ENCODE measurements at regions not wholly inside any gene's neighbourhood (a gene's known extent, or its start where the extent isn't known, plus 50 kb on each side); places are given as distances from the start of the nearest gene placed in this dataset.

DNA sequence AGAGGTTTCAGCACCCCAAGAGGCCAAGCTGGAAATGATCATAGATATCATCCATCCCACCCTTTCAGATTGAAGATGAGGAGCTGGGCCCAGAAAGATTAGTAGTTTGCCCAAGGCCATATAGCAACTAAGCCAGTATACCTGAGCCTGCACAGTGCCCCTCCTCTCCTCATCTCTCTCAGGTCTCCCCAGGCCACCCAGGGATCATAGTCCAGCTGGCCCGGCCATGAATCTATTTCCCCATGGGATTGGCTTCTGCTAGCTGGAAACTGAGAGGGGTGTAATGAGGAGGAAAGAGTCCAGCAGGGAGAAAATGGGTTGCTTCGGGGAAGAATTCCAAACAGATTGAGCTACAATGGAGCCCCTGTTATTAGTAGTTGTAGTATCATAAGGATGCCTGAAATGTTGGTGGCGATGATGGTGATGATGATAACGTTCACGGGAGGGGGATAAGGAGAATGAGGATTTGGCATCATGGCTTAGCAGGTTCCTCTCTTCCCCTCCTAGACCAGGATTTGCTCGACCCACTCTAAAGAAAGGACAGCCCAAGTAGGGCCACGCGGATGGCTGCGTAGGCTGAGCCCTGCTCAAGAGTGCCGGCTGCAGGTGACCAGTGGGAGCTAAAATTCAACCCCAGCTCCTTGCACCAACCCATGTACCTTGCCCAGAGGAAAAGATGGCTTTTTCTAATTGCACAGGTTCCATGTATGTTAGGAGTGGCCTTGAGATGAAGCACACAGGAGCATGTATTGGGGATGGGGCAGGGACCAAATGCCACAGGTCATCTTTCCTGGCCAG is 117.8 kb upstream of the PJA1 start:
- Histone ChIP-seq H3K9ac (ENCODE audit: low read length) (no peak overlapping the region), H3K27me3 (ENCODE audit: control insufficient read depth, insufficient read depth, low read length) (no peaks in the 10 kb centered on the region), H3K4me3 (ENCODE audit: low read length) (no peak overlapping the region), H3K36me3 (ENCODE audit: control insufficient read depth, insufficient read depth, low read length) (no peaks in the 10 kb centered on the region), H3K4me1 (ENCODE audit: control insufficient read depth, insufficient read depth, low read length) (peaks cover 46% of the 10 kb centered on the region), H3K9me3 (ENCODE audit: control insufficient read depth, low read length) (no peaks in the 10 kb centered on the region)

GRCh38 chrX:69280933-69281332 is 115.7 kb upstream of the PJA1 start:
- H3K4me3 ChIP-seq (ENCODE audit: low read length), result no peak overlapping the region
- no peak overlapping the region for H3K9ac ChIP-seq (ENCODE audit: low read length)
- peaks cover 53% of the 10 kb centered on the region for H3K4me1 ChIP-seq (ENCODE audit: control insufficient read depth, insufficient read depth, low read length)
- no peaks in the 10 kb centered on the region for H3K27me3 ChIP-seq (ENCODE audit: control insufficient read depth, insufficient read depth, low read length)
- H3K9me3 ChIP-seq (ENCODE audit: control insufficient read depth, low read length), result no peaks in the 10 kb centered on the region
- H3K36me3 ChIP-seq (ENCODE audit: control insufficient read depth, insufficient read depth, low read length), result no peaks in the 10 kb centered on the region

DNA sequence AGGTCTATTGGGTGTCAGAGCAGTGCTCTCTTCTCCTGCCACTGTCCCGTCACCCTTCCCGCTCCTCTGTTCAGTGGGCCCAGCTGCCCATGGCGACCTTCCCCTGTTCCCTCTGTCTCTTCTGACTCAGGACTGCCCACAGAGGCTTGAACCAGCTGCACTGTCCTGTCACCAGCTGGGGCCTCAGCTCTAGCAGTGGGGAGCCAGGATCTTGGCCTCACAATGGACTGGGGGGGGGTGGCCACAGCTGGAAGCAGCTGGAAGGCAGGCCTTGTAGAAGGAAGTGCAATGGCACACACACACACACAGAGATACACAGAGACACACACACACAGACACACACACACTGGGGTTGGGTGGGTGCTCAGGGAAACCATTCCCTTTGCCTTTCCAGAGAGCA is 114.0 kb upstream of the PJA1 start:
- no peak overlapping the region for H3K9ac ChIP-seq (ENCODE audit: low read length)
- H3K27me3 ChIP-seq (ENCODE audit: control insufficient read depth, insufficient read depth, low read length), result no peaks in the 10 kb centered on the region
- no peaks in the 10 kb centered on the region for H3K36me3 ChIP-seq (ENCODE audit: control insufficient read depth, insufficient read depth, low read length)
- no peaks in the 10 kb centered on the region for H3K9me3 ChIP-seq (ENCODE audit: control insufficient read depth, low read length)
- no peak overlapping the region for H3K4me3 ChIP-seq (ENCODE audit: low read length)
- H3K4me1 ChIP-seq (ENCODE audit: control insufficient read depth, insufficient read depth, low read length), result peaks cover 48% of the 10 kb centered on the region

DNA sequence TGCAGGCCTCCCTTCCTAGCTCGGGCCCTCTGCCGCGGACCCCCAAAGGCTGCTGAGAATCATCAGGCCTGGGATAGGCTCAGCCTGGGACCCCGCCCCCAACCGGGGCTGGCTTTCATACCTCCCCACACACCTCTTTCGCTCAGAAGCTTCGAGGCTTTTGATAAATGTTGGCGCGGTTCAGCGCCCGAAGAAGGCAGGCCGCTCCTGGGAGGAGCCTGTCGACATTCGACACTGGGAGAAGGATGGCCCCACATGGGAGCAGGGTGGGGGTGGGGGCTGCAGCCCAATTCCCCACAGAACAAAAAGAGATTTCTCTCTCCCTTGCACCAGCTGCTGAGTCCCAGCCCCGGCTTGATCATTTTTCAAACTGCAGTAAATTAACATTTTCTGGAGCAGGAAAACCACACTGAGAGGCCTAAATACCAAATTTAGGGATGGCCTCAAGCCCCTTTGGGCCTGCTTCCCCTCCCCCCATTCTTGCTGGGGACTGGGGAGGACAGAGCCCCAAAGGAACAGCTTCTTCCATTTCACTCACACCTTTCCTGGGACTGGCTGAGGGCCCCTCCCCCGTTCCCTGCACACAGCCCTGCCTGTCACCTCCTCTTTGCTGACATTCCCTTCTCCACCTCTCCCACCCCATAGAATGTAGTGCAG is 112.9 kb upstream of the PJA1 start:
- H3K4me3 ChIP-seq (ENCODE audit: low read length), result no peak overlapping the region
- peaks cover 48% of the 10 kb centered on the region for H3K4me1 ChIP-seq (ENCODE audit: control insufficient read depth, insufficient read depth, low read length)
- no peak overlapping the region for H3K9ac ChIP-seq (ENCODE audit: low read length)
- H3K9me3 ChIP-seq (ENCODE audit: control insufficient read depth, low read length), result no peaks in the 10 kb centered on the region
- H3K36me3 ChIP-seq (ENCODE audit: control insufficient read depth, insufficient read depth, low read length), result no peaks in the 10 kb centered on the region
- no peaks in the 10 kb centered on the region for H3K27me3 ChIP-seq (ENCODE audit: control insufficient read depth, insufficient read depth, low read length)

DNA sequence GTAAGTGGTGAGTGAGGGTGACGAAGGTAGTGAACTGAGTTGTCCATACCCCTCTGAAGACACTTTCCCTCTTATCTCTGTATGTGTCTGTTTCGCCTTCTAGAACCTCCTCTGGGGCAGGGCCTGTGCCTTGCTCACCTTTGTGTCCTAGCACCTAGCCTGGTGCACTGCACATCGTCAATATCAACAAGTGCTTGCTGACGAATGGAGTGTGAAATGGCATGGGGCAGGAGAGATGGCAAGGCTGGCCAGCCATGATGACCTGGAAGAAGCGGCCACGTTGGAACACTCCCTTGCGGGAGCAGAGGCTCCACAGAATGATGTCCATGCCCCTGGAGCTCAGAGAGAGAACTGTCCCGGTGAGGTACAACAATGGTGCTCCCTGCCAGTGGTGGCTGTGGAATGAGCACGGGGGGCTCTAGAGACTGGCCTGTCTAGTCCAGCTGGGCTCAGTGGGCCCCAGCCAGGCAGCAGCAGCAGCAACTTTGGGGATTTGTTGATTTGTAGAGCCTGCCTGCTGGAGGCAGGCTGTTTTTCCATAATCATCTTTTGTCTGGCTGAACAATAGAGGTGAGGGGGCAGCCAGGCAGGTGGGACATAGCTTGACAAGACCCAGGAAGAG is 112.2 kb upstream of the PJA1 start:
- Histone ChIP-seq H3K36me3 (ENCODE audit: control insufficient read depth, insufficient read depth, low read length) (no peaks in the 10 kb centered on the region), H3K4me3 (ENCODE audit: low read length) (no peak overlapping the region), H3K27me3 (ENCODE audit: control insufficient read depth, insufficient read depth, low read length) (no peaks in the 10 kb centered on the region), H3K4me1 (ENCODE audit: control insufficient read depth, insufficient read depth, low read length) (peaks cover 48% of the 10 kb centered on the region), H3K9me3 (ENCODE audit: control insufficient read depth, low read length) (no peaks in the 10 kb centered on the region), H3K9ac (ENCODE audit: low read length) (no peak overlapping the region)

- Histone ChIP-seq H3K4me3 (ENCODE audit: low read length) (no peak overlapping the region), H3K4me1 (ENCODE audit: control insufficient read depth, insufficient read depth, low read length) (peaks cover 8% of the 10 kb centered on the region), H3K9me3 (ENCODE audit: control insufficient read depth, low read length) (no peaks in the 10 kb centered on the region), H3K9ac (ENCODE audit: low read length) (no peak overlapping the region), H3K36me3 (ENCODE audit: control insufficient read depth, insufficient read depth, low read length) (no peaks in the 10 kb centered on the region), H3K27me3 (ENCODE audit: control insufficient read depth, insufficient read depth, low read length) (no peaks in the 10 kb centered on the region)
Observed at GRCh38 chrX:69268611-69269010, 103.4 kb upstream of the PJA1 start.

GRCh38 chrX:69264158-69264581 is 98.9 kb upstream of the PJA1 start:
- H3K9me3 ChIP-seq (ENCODE audit: control insufficient read depth, low read length), result no peaks in the 10 kb centered on the region
- H3K9ac ChIP-seq (ENCODE audit: low read length), result no peak overlapping the region
- no peaks in the 10 kb centered on the region for H3K36me3 ChIP-seq (ENCODE audit: control insufficient read depth, insufficient read depth, low read length)
- H3K4me3 ChIP-seq (ENCODE audit: low read length), result no peak overlapping the region
- no peaks in the 10 kb centered on the region for H3K27me3 ChIP-seq (ENCODE audit: control insufficient read depth, insufficient read depth, low read length)
- peaks cover 8% of the 10 kb centered on the region for H3K4me1 ChIP-seq (ENCODE audit: control insufficient read depth, insufficient read depth, low read length)

GRCh38 chrX:69263251-69263820 is 98.1 kb upstream of the PJA1 start:
- no peaks in the 10 kb centered on the region for H3K27me3 ChIP-seq (ENCODE audit: control insufficient read depth, insufficient read depth, low read length)
- no peak overlapping the region for H3K4me3 ChIP-seq (ENCODE audit: low read length)
- H3K9me3 ChIP-seq (ENCODE audit: control insufficient read depth, low read length), result no peaks in the 10 kb centered on the region
- no peaks in the 10 kb centered on the region for H3K36me3 ChIP-seq (ENCODE audit: control insufficient read depth, insufficient read depth, low read length)
- peaks cover 6% of the 10 kb centered on the region for H3K4me1 ChIP-seq (ENCODE audit: control insufficient read depth, insufficient read depth, low read length)
- no peak overlapping the region for H3K9ac ChIP-seq (ENCODE audit: low read length)

- Histone ChIP-seq H3K36me3 (ENCODE audit: control insufficient read depth, insufficient read depth, low read length) (no peaks in the 10 kb centered on the region), H3K27me3 (ENCODE audit: control insufficient read depth, insufficient read depth, low read length) (no peaks in the 10 kb centered on the region), H3K4me3 (ENCODE audit: low read length) (no peak overlapping the region), H3K4me1 (ENCODE audit: control insufficient read depth, insufficient read depth, low read length) (peaks cover 3% of the 10 kb centered on the region), H3K9ac (ENCODE audit: low read length) (no peak overlapping the region), H3K9me3 (ENCODE audit: control insufficient read depth, low read length) (no peaks in the 10 kb centered on the region)
Observed at GRCh38 chrX:69262036-69262936, 97.0 kb upstream of the PJA1 start.

- Histone ChIP-seq H3K4me3 (ENCODE audit: low read length) (no peak overlapping the region), H3K36me3 (ENCODE audit: control insufficient read depth, insufficient read depth, low read length) (no peaks in the 10 kb centered on the region), H3K4me1 (ENCODE audit: control insufficient read depth, insufficient read depth, low read length) (no peaks in the 10 kb centered on the region), H3K9ac (ENCODE audit: low read length) (no peak overlapping the region), H3K9me3 (ENCODE audit: control insufficient read depth, low read length) (no peaks in the 10 kb centered on the region), H3K27me3 (ENCODE audit: control insufficient read depth, insufficient read depth, low read length) (no peaks in the 10 kb centered on the region)
Observed at GRCh38 chrX:69260169-69260568, 94.9 kb upstream of the PJA1 start.

- Histone ChIP-seq H3K27me3 (ENCODE audit: control insufficient read depth, insufficient read depth, low read length) (no peaks in the 10 kb centered on the region), H3K9ac (ENCODE audit: low read length) (no peak overlapping the region), H3K36me3 (ENCODE audit: control insufficient read depth, insufficient read depth, low read length) (no peaks in the 10 kb centered on the region), H3K9me3 (ENCODE audit: control insufficient read depth, low read length) (no peaks in the 10 kb centered on the region), H3K4me3 (ENCODE audit: low read length) (no peak overlapping the region), H3K4me1 (ENCODE audit: control insufficient read depth, insufficient read depth, low read length) (no peaks in the 10 kb centered on the region)
Observed at GRCh38 chrX:69258893-69259292, 93.6 kb upstream of the PJA1 start.
